Esophagus mucosa (tissue), 1 donor: ENCODE measurements at regions not wholly inside any gene's neighbourhood (a gene's known extent, or its start where the extent isn't known, plus 50 kb on each side); places are given as distances from the start of the nearest gene placed in this dataset.
"Not testable (repeated sequence)": the region's sequence is repeated elsewhere in the genome, so short reads cannot be mapped to it uniquely, and the experiment has no call there.

ENCODE experiments used
- ATAC-seq: fragments of 200-7000 bp; cut with Tn5 transposase; one replicate; pipeline ENCODE4 v1.9.1; 2020
- donor health status: DM: yes; HTN: yes; CAD: no.

DNA sequence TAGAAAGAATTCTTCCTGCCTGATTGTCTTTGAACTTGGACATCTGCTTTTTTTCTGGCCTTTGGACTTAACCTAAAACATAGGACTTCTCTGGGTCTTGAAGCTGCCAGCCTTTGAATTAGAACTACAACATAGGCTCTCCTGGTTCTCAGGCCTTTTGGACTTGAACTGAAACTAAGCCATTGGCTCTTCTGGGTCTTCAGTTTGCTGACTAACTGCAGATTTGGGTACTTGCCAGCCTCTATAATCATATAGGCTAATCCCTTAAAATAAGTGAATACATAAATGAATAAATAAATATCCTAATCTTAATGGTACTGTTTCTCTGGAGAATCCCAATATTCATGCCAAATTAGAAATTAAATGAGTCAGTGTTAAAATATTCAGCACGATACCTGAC lies 473.4 kb upstream of the PAPPA start:
- no peak for ATAC-seq

DNA sequence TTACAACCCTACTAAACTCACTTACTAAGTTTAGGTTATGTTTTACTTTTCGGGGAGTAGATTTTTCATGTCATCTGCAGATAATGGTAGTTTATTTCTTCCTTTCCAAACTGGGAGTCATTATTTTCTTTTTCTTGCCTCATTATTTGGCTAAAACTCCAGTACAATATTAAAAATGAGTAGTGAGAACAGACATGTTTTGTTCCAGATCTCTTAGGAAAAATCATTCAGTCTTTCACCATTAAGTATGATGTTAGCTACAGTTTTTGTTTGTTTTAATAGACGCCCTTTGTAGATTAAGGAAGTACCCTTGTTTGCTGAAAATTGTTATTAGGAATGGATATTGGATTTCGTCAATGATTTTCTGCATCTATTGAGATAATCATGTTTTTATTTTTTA lies 472.0 kb upstream of the PAPPA start:
- no peak for ATAC-seq

DNA sequence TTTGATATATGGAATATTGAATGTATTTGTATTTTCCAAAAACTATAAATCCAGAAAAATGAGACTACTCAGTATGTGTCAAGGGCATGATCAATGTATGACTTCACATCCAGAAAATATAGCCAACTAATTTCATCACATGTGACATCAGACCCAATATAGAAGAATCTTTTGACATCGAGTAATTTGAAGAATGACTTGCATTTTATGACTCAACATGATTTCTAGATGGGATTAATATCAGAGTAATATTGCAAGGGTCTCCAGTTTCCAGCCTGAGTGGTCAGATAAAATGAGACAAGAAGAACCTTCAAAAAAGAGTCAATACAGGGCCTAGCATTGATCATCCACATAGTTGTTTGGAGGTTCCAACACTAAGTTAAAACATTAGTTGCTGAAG lies 467.5 kb upstream of the PAPPA start:
- ATAC-seq: no peak

DNA sequence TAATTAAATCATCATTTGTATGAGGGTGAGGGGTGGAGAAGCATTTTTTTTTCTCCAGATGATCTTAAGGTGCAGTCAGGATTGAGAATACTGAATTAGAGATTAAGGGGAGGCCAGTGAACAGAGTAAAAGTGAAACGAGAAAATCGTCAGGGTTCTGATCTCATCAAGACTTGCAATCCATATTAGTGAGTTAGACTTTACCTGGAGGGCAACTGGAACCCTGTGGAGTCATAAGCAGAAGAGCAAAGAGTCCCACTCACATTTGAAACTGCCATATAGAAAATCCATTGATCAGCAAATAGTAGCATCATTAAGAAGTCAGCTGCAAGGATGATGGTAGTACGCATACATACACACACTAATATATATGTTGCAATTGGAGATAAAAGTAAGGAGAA lies 466.2 kb upstream of the PAPPA start:
- ATAC-seq: no peak

DNA sequence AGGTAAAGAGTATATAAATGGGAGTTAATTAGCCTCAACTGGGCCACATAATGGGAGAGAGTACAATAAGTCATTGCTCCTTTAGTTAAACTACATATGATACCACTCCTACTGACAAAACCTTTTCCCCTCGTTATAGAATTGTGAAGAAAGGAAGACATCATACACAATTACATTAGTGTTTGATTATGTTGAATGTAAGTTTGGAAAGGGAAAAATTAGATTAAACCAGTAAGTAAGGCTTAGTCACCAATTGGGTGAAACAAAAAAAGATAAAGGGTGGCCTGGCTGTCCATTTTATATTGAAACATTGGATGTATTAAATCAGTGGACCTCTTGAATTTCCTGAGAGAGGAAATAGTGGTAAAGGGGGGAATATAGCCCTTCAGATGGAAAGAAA lies 464.3 kb upstream of the PAPPA start:
- ATAC-seq: no peak

DNA sequence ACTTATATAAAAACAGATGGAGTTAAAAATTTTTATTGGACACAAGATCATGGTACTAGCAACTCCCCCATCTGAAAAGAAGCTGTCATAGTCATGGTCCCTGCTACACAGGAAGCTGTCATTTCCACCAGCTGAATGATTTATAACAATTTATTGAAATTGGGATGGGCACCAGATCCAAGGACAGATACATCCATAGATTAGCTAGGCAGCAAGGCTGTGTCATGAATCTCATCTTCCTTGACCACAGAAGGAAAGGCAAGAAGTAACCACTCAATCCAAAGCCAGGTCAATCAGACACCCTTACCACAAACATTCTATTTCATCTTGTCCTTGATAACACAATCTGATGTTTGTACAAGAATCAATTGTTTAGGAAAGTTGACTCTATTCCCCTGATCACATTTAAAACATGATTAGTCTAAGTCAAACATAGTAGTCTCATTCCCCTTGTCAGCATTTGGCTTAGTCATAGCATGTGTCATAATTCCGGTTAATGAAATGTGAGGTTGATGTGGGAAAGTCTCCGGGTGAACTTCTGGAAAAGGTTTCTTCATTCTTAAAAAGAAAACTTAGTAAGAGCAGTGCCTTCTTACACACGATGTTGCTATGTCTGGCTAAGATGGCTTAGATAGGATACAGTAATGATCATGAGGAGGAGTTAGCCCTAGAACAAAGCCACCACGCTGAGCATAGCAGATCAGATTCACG lies 462.6 kb upstream of the PAPPA start:
- peak; percentile 86 for ATAC-seq

DNA sequence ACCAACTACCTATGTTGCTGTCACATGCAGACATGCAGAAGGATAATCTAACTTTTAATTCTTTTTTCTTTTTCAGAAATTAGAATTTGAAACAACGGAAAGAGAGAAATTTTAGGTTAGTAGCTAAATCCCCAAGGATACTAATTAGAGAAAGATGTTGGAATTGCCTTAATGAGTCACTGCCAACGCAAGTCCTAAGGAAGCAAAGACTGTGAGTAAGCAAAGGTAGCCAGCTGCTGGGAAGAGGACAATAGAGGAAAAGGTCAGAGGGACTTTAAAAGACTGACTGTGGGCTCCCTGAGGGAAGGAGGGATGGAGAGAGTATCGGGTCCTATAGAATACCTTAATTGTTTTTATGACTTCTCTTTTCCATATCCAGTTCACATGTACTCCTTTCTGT lies 461.9 kb upstream of the PAPPA start:
- peak; percentile 57 for ATAC-seq

DNA sequence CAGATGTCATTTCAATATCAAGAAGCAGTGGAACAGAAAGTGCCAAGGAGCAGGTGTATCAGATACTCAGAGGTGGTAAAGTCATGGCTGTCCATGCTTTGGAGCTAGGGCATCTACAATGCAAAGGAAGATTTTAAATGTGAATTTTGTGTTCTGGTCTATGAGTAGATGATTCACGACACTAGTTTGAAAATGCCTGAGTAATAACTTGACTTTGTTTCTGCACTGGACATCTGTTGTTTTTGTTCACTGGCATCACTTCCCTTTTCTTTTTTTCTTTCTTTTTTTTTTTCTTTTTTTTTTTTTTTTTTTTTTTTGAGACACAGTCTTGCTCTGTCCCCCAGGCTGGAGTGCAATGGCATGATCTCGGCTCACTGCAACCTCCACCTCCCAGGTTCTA lies 460.7 kb upstream of the PAPPA start:
- not testable (repeated sequence) for ATAC-seq

DNA sequence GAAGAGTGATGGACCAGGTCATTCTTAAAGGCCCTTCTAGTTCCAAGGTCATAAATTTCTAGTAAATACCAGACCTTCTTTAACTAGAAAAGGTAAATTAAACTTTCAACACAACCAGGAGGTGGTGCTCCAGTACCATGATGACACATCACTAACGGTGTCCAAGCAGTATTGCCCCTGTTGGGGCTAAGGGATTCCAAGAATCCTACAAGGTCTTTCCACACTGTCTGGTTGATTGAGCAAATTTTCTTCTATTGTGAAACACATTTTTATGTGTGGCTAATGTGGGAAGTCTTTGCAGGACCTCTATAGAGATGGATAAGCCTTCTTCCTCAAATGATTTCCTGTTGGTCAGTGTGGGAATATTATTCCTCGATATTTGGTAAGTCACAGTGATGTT lies 459.6 kb upstream of the PAPPA start:
- ATAC-seq: peak; percentile 61

DNA sequence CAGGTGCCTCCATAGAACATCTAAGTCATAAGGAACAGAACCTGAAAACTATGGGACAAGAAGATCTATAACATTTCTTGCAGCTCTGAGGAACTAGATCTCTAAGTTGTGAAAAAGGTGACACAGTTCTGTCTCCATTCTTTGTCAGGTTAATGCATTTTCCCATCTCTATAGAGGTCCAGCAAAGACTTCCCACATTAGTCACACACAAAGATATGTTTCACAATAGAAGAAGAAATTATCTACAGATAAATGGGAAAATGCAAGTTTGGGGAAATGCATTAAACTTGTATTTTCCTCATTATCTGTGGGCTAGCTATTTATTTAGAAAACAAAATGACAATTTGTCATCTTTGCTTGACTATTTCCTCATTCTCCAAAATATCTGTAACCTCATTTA lies 458.6 kb upstream of the PAPPA start:
- ATAC-seq: no peak

DNA sequence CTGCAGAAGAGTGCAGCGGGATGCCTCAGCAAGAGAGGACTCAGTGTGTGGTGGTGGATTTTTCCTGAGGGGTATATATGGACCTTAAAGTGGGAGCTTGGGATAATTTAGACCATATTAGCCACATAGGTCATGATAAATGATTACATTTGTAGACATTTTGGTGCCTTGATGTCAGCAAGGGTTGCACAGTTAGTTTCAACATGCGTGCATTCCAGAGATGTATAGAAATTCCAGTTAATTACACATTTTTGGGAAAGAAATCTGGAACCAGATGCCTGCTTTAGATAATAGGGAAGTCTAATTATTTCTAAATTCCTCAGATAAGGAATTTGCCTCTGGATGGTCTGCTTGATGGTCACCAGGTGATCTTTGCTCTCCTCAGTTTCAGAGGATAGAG lies 440.6 kb upstream of the PAPPA start:
- ATAC-seq: no peak

DNA sequence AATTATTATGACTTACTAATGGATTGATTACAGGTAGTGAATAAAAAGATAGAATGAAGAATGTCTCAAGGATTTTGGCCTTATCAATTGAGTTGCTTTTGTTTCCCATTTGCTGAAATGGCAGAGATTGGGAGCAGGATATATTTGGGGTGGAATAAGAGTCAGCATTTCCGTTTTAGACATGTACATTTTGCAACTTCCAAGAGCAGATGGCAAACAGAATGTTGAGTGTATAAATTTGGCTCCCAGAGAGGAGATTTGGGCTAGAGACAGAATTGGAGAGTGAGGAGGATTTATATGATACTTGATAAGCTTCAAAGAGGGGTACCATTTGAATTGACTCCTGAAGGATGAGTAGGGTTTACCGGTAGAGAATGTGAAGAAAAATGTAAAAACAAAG lies 437.9 kb upstream of the PAPPA start:
- no peak for ATAC-seq

DNA sequence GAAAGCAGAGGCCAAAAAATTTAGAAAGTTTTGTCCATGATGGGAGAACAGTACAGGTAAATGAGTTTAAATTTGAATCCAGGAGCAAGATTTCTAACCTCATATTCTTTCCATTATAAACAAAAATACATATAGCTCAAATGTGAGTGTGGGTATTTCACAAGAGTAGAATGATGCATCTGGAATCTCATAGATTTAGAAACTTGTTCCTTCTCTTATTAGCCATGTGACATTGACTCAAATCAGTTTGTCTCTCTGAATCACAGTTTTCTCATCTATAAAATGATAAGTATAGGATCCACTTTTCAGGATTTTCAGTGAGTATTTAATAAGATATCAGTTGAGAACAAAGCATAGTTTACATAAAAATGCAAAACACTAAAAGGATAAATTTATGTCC lies 436.3 kb upstream of the PAPPA start:
- no peak for ATAC-seq

DNA sequence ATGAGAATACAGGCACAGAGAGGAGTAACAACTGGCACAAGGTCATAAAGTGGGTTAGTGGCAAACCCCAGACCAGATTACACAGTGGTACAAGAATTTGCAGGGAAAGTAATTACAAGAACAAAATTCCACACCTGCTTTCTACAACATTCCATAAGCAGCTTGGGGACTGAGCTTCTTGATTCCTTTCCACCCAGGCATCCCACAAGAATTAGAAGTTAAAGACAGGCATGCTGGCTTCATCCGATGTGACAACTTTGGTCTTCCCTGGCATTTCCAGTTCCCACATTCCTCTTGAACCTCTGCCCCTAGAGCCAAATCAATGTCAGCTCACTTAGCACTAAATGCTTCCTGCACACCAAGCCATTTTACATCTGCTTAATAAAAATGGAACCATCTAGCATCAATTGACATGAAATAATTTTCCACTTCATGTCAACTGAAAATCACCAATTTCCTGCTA lies 435.8 kb upstream of the PAPPA start:
- no peak for ATAC-seq

DNA sequence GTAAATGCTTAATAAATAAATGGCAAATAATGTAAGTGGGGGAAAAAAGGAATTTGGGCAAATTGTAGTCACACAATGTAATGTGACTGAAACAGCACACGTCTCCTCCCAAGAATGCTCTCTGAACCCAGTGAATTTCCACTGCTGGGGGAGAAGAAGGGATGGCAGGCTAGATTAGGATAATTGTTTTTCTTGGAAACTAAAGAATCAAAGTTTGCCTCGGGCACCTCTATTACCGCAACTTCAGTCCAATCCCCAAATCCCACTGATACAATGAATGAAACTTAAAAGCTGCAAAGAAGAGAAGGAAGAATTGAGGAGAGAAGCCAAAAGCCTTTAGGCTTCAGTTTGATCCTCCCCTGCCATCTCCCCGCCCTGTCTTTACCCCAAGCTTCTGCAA lies 423.2 kb upstream of the PAPPA start:
- no peak for ATAC-seq

DNA sequence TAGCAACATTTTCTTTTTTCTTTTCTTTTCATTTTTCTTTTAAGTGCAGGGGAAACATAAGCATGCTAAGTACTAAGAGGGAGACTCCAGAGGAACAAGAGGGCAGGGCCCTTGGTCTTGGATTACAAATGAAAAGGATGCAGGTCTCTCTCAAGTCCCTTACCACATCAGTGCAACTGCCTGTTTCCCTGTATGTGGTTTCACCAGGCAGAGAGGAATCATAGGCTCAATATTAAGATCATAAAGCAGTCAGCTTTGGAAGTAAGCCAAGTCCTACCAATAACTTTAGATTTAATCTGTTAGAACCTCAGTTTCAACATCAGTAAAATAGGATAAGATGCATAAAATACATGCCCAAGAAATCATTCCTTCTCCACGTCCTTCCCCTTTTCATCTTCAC lies 422.7 kb upstream of the PAPPA start:
- ATAC-seq: peak; percentile 35

DNA sequence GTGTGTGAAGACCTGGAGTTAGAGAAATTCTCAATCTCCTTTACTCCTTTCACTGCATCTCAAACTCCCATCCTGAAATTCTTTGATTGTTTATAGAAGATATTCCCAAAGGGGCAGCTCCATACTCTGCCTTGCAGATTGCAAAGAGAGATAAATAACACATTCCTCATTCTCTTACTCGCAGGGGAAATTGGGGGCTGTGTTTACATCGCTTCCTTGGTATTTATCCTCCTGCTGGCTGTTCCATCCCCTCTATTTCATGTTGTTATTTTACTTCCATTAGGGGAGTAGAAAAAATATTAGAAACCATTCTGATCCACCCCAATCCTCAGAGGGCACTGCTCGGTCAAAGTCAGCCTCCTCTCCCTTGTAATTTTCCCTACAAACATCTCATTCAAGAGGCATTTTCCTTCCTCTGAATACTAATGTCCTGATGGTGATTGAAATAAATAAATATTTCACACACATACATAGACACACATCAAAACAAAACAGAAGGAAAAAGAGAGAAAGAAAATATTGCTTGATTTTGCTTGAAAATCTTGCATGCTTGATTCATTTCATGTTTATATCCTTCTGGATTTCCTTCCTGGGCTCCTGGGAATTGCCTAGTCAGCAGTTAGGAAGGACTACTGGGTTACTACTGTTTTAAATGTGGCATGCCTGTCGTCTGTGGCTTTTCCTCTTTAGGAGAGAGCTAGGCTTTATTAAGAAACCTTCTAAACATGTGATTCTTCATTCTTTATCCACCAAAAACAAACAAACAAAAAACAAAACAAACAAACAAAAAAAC lies 420.1 kb upstream of the PAPPA start:
- ATAC-seq: no peak

DNA sequence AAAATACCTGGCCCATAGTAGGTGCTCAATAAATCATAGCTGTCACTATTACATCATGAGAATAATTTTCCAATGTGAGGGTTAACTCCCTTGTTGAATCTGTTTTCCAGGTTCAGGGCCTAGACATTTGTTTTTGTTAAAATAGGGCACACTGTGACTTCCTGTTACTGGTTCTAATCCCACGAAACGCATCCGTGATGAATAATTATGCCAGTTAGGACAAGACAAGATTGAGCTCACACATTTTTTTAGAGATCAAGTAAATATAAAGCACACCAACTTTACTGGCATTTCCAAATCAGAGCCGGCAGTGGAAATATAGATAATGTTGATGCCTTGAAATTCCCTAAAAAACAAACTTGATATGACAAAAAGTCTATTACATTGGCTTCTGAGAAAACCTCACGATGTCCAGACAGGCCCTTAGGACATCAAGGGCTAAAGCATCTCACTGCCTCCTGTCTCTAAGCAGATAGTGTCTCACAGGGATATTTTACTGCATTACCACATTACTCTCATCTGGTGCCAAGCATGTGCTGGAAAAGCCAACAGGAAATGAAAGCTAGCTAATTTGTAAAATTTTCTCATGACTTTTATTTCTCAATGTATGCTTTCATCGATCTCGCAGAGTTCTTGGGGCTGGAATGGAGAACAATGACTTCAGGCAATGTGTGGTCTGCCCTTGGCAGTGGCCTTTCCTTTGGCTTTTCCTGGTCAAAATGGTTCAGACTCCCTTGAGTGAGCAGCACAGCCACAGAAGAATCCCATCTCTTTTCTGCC lies 414.3 kb upstream of the PAPPA start:
- peak; percentile 54 for ATAC-seq

DNA sequence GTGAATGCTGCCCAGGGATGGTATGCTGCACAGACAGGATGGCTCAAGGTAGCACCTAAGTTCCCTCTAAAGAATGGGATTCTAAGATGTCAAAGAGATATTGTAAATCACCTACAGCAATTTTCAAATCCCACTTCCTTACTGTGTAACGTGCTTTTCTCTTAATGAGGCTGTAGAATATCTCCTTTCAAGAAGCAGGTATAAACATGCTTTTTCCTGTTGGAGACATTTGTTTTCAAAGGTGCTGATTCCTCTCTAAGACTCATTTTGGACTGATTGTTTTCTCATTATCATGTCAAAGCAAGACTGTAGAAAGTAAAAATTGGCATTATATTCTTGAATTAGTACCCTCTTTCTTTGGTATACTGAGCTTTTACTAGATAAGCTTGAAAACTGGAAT lies 412.6 kb upstream of the PAPPA start:
- ATAC-seq: peak; percentile 49

DNA sequence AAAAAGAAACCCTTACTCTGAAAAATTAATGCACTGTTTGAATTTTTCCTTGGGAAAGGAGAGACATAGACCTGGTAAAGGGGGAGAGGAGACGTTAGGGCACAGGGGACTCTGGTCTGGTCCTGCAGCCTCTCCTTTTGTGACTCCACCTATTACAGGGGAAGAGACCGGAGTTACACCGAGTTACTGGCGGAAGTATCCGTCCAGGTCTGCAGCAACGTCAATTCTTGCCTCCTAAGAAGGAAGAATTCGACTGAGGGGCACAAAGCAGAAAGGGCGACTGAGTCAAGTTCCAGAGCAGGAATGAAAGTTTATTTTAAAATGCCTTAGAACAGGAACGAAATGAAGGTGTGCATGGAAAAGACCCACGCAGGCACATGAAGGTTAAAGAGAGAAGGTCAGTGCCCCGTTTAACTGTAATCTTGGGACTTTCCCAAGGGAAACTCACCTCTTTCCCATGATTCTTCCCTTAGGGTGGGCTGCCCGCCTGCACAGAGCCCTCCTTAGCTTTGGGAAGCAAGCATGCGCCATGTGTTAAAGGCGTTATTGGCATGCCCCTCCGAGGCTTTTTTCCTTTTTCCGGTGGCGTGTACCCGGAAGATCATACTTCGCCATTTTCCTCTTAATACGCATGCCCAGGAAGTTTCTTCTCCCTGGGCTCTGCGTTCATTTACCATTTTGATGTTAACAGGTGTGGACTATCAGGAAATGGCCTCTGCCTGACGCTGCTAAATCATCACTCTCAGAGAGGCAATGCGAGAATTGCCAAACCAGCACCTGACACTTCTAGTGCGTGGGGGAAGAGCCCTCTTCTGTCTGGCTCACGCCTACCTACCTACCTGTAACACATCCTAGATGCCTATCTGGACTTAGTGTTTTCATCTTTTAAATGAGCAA lies 409.6 kb upstream of the PAPPA start:
- no peak for ATAC-seq

DNA sequence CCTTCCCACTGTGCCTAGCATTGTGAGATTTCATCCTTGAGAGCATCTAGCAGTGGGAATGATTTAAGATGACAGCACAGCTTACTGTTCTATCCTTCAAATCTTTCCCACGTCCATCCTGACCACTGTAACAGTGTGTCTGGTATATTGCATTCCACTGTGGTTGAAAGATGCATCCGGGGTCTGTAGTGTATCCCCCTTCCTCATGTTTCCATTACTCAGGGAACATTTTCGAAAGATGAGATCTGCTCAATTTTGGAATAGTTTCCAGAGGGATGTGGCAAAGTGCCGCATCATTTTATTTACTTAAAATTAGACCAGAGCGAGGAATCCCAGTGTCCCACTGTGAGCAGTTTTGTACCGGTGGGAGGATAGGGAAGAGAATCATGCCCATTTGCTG lies 407.1 kb upstream of the PAPPA start:
- no peak for ATAC-seq

DNA sequence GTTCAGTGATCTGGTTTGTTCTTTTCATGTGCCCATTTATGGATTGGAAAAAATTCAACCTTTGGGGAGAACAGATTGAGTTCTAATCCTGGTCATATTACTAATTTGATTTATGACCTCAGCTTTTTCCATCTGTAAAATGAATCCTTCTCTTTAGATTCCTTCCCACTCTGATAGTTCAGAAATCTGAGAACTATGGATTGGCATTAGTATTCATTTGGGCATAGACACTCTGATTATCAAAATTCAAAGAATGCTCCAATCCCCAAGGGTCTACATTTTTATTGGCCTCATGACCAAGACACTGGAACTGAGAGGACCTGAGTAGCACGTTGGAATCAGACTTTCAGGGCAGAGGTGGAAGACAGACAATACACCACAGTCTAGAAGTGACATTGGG lies 405.9 kb upstream of the PAPPA start:
- ATAC-seq: no peak

DNA sequence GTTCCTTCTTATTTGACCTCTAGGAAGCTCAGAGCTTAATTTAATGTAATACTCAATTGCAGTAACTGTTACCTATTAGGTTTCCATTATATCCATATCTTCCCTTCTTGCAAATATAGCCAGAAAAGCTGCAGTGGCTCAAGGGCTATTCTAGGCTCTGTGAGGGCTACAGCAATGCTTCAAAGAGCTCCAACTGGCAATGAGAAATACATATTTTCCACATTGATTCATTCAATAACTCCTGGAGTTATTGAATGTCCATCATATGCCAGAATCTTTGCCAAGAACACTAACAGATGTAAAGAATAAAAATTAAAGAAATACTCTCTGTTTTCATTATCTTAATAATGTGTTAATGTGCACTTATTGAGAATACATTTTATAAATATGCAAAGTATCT lies 396.9 kb upstream of the PAPPA start:
- ATAC-seq: no peak
